ENCODE measurements at regions not wholly inside any gene's neighbourhood (a gene's known extent, or its start where the extent isn't known, plus 50 kb on each side); places are given as distances from the start of the nearest gene placed in this dataset.

- TF ChIP-seq ZNF800 (CRISPR knock-in tag; IDR thresholded peaks at IDR 0.05), result no peak
Observed at GRCh38 chr11:119907122-119907851, 178.3 kb upstream of the NECTIN1 start (continued).

GRCh38 chr11:119906376-119906775 is 177.4 kb upstream of the NECTIN1 start:
- H3K4me2 ChIP-seq (ENCODE audit: low read depth, low read length), result no peak overlapping the region
- 66% methylated on average over 8 of the region's 8 CpGs for WGBS (ENCODE audit: low lambda C conversion rate)
- no peak overlapping the region for H3K4me3 ChIP-seq (replicated peaks in 1 of 3; ENCODE audit: insufficient read depth in 1 of 3, low read depth in 2 of 3, low read length in 3 of 3)
- FAIRE-seq (no peak), DNase-seq (ENCODE audit: low spot score) (no peak), ATAC-seq (no peak)
- no peaks in the 10 kb centered on the region for H3K9me3 ChIP-seq (ENCODE audit: low read length)
- H3K9ac ChIP-seq (ENCODE audit: insufficient read depth, low read depth, low read length), result no peak overlapping the region
- no peak overlapping the region for H2AFZ ChIP-seq (ENCODE audit: low read length)
- no peaks in the 10 kb centered on the region for H3K79me2 ChIP-seq (ENCODE audit: insufficient read depth, low read length)
- TF ChIP-seq NR2F1 (CRISPR knock-in tag; IDR thresholded peaks at IDR 0.05), result no peak
- POLR2A ChIA-PET, result no interaction called here
- H3K36me3 ChIP-seq (replicated peaks in 1 of 2; ENCODE audit: control insufficient read depth in 1 of 2, insufficient read depth in 2 of 2, low read length in 2 of 2), result no peaks in the 10 kb centered on the region
- no TSS peak for BruUV-seq (replicated peaks)
- in situ Hi-C loops (cut with HindIII; ENCODE audit: extremely low pct_ligation_motif_present, low pct_unique_long_range_greater_than_20kb), result no loop called here
- intact Hi-C loops (cut with micrococcal nuclease; ENCODE audit: unreplicated experiment), result no loop called here
- H4K20me1 ChIP-seq (ENCODE audit: insufficient read depth, low read length), result no peaks in the 10 kb centered on the region
- CTCF ChIA-PET (ENCODE audit: low intra/inter-chr PET ratio, low total read pairs), result no interaction called here
- no peak overlapping the region for H3K27ac ChIP-seq (ENCODE audit: extremely low read length, insufficient read depth, low read length)
- H3K27me3 ChIP-seq (ENCODE audit: control insufficient read depth in 1 of 2, insufficient read depth in 2 of 2, low read length in 2 of 2), result peaks cover 4 to 24% of the 10 kb centered on the region in 2 experiments; a peak in 3 of 5 replicates
- peaks cover 11% of the 10 kb centered on the region for H3K4me1 ChIP-seq (ENCODE audit: insufficient read depth, low read length)

- CTCF ChIA-PET (ENCODE audit: low intra/inter-chr PET ratio, low total read pairs), result no interaction called here
- TF ChIP-seq SP1 (IDR thresholded peaks at IDR 0.05), result no peak
- no peak for TF ChIP-seq SP1 (CRISPR knock-in tag; IDR thresholded peaks at IDR 0.05)
- no peak for TF ChIP-seq NR2C2 (CRISPR knock-in tag; IDR thresholded peaks at IDR 0.05; ENCODE audit: borderline replicate concordance)
- no peak for TF ChIP-seq ZNF333 (CRISPR knock-in tag; IDR thresholded peaks at IDR 0.05; ENCODE audit: borderline replicate concordance)
- TF ChIP-seq ZNF768 (CRISPR knock-in tag; IDR thresholded peaks at IDR 0.05), result no peak
- TF ChIP-seq IRF9 (CRISPR knock-in tag; IDR thresholded peaks at IDR 0.05; ENCODE audit: borderline replicate concordance), result no peak
- no peak for TF ChIP-seq ZXDC (CRISPR knock-in tag; IDR thresholded peaks at IDR 0.05)
- no peak for TF ChIP-seq CBX5 (CRISPR knock-in tag; IDR thresholded peaks at IDR 0.05; ENCODE audit: borderline replicate concordance)
- TF ChIP-seq NFKBIZ (CRISPR knock-in tag; IDR thresholded peaks at IDR 0.05), result no peak
Observed at GRCh38 chr11:119905162-119905561, 176.2 kb upstream of the NECTIN1 start.

More at GRCh38 chr11:119905162-119905561, 176.2 kb upstream of the NECTIN1 start:
- WGBS (ENCODE audit: low lambda C conversion rate), result 0% methylated on average over 4 of the region's 4 CpGs
- no peaks in the 10 kb centered on the region for H4K20me1 ChIP-seq (ENCODE audit: insufficient read depth, low read length)
- H3K9me3 ChIP-seq (ENCODE audit: low read length), result no peaks in the 10 kb centered on the region
- no peak for FAIRE-seq
- no peaks in the 10 kb centered on the region for H3K79me2 ChIP-seq (ENCODE audit: insufficient read depth, low read length)
- H3K36me3 ChIP-seq (replicated peaks in 1 of 2; ENCODE audit: control insufficient read depth in 1 of 2, insufficient read depth in 2 of 2, low read length in 2 of 2), result no peaks in the 10 kb centered on the region
- no peak overlapping the region for H3K4me3 ChIP-seq (replicated peaks in 1 of 3; ENCODE audit: insufficient read depth in 1 of 3, low read depth in 2 of 3, low read length in 3 of 3)
- H3K4me1 ChIP-seq (ENCODE audit: insufficient read depth, low read length), result peaks cover 11% of the 10 kb centered on the region
- H3K27ac ChIP-seq (ENCODE audit: extremely low read length, insufficient read depth, low read length), result no peak overlapping the region
- intact Hi-C loops (cut with micrococcal nuclease; ENCODE audit: unreplicated experiment), result no loop called here
- peaks cover 4 to 24% of the 10 kb centered on the region in 2 experiments; a peak in 3 of 5 replicates for H3K27me3 ChIP-seq (ENCODE audit: control insufficient read depth in 1 of 2, insufficient read depth in 2 of 2, low read length in 2 of 2)
- ATAC-seq, result no peak
- POLR2A ChIA-PET, result no interaction called here
- DNase-seq (ENCODE audit: low spot score), result no peak
- no peak overlapping the region for H3K4me2 ChIP-seq (ENCODE audit: low read depth, low read length)
- H2AFZ ChIP-seq (ENCODE audit: low read length), result no peak overlapping the region
- H3K9ac ChIP-seq (ENCODE audit: insufficient read depth, low read depth, low read length), result no peak overlapping the region
- in situ Hi-C loops (cut with HindIII; ENCODE audit: extremely low pct_ligation_motif_present, low pct_unique_long_range_greater_than_20kb), result no loop called here
- no TSS peak for BruUV-seq (replicated peaks)

Measured in HepG2 (cell line).